Choroid plexus epithelial cell (primary cell): ENCODE measurements at regions not wholly inside any gene's neighbourhood (a gene's known extent, or its start where the extent isn't known, plus 50 kb on each side); places are given as distances from the start of the nearest gene placed in this dataset.

Experiments used
- DNase-seq: peaks from one replicate; pipeline ENCODE4 v3.0.0-alpha.2; 2010; ENCODE audit warnings: low read depth
- H3K4me3 ChIP-seq: 2 replicates; pipeline ENCODE4 v1.5.1; 2011; ENCODE audit warnings: low read depth, mild to moderate bottlenecking, control low read depth, low read length, moderate library complexity
- CTCF ChIP-seq: conservative IDR thresholded peaks from 2 replicates; pipeline ENCODE4 v1.5.1; 2011; ENCODE audit warnings: low read depth, mild to moderate bottlenecking, control low read depth, inconsistent platforms, low read length, moderate library complexity

DNA sequence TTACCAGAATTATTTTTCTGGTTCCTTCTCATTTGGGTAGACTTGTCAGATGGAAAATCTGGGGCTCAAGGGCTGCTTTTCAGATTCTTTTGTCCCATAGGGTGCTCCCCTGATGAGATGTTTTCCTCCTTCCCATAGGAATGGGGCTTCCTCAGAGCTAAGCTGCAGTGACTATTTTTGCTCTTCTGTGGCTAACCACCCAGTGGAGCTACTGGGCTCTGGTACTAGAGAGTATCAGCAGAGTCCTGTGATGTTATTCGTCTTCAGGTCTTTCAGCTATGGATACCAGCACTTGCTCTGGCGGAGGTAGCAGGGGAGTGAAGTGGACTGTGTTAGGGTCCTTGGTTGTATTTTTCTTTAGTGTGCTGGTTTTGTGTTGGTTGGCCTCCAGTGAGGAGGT lies 716.1 kb upstream of the LMO3 start:
- H3K4me3 ChIP-seq: no peak overlapping the region
- TF ChIP-seq CTCF: no peak
- no peak for DNase-seq

DNA sequence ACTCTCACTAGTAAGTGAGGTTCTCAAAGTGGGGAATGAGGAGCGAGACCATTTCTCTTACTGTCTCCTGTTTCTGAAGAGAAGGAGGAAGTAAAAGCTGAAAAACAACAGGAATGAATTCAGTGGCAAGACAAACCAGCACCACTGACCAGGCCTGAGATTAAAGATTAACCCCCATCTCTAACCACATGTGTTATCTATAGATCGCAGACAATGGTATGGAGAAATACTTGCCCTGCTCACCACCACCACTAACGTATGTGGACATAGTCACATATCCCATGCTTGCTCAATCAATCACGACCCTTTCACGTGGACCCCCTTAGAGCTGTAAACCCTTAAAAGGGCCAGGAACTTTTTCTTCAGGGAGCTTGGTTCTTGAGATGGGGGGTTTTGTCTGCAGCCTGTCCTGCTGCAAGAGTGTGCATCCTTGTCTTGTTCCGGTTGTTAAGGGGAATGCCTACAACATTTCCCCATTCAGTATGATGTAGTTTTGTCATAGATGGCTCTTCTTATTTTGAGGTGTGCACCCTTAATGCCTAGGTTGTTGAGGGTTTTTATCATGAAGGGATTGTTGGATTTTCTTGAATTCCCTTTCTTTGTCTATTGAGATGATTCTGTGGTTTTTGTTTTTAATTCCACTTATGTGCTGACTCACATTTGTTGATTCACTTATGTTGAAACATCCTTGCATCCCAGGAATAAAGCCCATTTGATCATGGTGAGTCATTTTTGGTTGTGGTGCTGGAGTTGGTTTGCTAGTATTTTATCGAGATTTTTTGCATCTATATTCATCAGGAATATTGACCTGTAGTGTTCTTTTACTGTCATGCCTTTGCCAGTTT lies 698.8 kb upstream of the LMO3 start:
- peak; percentile 1 for DNase-seq
- TF ChIP-seq CTCF: no peak
- H3K4me3 ChIP-seq: no peak overlapping the region

DNA sequence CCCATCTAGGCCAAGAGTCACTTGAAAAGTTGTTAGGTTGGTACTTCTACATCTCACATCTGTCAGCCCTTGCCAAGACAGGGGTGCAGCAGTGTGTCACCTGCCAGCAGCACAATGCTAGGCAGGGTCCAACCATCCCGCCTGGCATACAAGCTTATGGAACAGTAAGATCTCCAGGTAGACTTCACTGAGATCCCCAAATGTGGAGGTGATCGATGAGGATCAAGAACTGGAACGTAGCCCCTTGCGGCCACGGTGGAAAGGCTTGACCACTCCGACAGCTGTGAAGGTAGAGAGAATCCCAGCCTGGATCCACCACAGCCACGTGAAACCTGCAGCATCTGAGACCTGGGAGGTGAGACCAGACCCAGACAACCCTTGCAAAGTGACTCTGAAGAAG lies 696.0 kb upstream of the LMO3 start:
- DNase-seq: no peak
- H3K4me3 ChIP-seq: no peak overlapping the region
- TF ChIP-seq CTCF: no peak

- DNase-seq: no peak
- TF ChIP-seq CTCF: no peak
- no peak overlapping the region for H3K4me3 ChIP-seq
Measured at GRCh38 chr12:17301544-17301943, 695.6 kb upstream of the LMO3 start.

DNA sequence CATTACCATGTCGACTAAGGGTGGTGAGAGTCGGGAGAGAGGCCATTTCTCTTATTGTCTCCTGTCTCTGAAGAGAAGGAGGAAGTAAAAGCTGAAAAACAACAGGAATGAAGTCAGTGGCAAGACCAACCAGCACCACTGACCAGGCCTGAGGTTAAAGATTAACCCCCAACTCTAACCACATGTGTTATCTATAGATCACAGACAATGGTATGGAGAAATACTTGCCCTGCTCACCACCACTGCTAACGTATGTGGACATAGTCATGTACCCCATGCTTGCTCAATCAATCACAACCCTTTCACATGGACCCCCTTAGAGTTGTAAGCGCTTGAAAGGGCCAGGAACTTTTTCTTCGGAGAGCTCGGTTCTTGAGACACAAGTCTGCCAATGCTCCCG lies 690.9 kb upstream of the LMO3 start:
- no peak for TF ChIP-seq CTCF
- no peak overlapping the region for H3K4me3 ChIP-seq
- DNase-seq: no peak

DNA sequence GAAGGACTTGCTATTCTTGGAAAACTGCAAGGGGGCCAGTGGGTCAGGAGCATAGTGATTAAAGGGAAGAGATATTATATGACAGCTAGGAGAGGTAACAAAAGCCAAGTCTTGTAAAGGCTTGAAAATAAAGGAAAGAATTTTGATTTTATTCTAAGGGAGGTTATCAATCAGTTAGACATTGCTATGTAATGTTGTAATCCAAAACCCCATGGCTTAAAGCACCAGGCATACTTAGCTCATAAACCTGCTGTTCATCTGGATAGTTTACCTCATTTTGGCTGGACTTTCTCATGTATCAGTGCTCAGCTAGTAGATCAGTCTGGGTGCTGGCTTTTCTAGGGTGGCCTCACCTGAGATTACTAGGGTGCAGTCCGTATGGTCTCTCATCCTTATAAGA lies 680.9 kb upstream of the LMO3 start:
- no peak overlapping the region for H3K4me3 ChIP-seq
- DNase-seq: no peak
- no peak for TF ChIP-seq CTCF

GRCh38 chr12:17284873-17285272 lies 678.9 kb upstream of the LMO3 start:
- no peak for DNase-seq
- no peak for TF ChIP-seq CTCF
- no peak overlapping the region for H3K4me3 ChIP-seq
